GM18517 (cell line): ENCODE measurements at regions not wholly inside any gene's neighbourhood (a gene's known extent, or its start where the extent isn't known, plus 50 kb on each side); places are given as distances from the start of the nearest gene placed in this dataset.
"Not testable (repeated sequence)": the region's sequence is repeated elsewhere in the genome, so short reads cannot be mapped to it uniquely, and the experiment has no call there.

Source experiments
- ATAC-seq: cut with Tn5 transposase; IDR thresholded peaks from one replicate; pipeline ENCODE4 v1.9.1; 2021; ENCODE audit warnings: mild to moderate bottlenecking, moderate library complexity; ENCODE audit not compliant: unreplicated experiment

GRCh38 chr14:105921781-105922180, 395.4 kb downstream of the TMEM121 start:
- ATAC-seq = not testable (repeated sequence)

- ATAC-seq = not testable (repeated sequence)
Observed at GRCh38 chr14:105923520-105924191, 397.3 kb downstream of the TMEM121 start.

GRCh38 chr14:105924951-105925591, 398.7 kb downstream of the TMEM121 start:
- no peak for ATAC-seq

DNA sequence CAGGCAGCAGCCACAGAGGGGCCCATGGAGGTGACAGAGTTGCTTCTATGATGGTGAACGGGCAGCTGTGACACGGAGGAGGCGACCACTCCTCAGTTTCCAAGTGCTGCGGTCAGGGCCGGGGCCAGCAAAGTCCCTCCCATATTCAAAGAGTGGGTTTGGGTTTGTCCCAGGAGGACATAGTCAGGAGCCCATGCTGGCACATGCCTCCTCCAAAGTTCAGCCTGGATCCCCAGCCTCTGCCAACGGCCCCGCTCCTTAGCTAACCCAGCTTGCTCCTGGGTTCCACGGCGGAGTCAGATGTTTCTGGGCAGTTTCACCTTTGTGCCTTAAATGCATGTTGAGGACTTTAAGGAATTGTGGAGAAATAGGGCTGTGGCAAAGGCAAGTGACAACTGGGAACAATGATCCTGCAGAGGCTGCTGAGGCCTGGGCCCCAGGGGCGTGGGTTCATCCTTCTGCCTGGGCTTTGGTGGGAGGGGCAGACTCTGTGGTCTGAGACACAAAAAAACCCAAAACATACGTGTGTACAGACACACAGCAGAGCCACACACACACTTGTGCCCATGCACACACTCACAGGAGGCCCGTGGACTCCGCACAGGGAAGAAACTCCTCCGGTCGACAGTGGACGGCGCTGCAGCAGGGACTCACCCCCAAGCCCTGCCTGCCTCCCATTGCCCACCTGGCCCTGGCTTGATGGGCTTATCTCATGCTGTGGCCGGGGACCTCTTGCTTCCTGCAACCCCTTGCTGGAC, 399.4 kb downstream of the TMEM121 start:
- ATAC-seq = no peak

GRCh38 chr14:105926373-105927095, 400.2 kb downstream of the TMEM121 start:
- ATAC-seq = no peak

DNA sequence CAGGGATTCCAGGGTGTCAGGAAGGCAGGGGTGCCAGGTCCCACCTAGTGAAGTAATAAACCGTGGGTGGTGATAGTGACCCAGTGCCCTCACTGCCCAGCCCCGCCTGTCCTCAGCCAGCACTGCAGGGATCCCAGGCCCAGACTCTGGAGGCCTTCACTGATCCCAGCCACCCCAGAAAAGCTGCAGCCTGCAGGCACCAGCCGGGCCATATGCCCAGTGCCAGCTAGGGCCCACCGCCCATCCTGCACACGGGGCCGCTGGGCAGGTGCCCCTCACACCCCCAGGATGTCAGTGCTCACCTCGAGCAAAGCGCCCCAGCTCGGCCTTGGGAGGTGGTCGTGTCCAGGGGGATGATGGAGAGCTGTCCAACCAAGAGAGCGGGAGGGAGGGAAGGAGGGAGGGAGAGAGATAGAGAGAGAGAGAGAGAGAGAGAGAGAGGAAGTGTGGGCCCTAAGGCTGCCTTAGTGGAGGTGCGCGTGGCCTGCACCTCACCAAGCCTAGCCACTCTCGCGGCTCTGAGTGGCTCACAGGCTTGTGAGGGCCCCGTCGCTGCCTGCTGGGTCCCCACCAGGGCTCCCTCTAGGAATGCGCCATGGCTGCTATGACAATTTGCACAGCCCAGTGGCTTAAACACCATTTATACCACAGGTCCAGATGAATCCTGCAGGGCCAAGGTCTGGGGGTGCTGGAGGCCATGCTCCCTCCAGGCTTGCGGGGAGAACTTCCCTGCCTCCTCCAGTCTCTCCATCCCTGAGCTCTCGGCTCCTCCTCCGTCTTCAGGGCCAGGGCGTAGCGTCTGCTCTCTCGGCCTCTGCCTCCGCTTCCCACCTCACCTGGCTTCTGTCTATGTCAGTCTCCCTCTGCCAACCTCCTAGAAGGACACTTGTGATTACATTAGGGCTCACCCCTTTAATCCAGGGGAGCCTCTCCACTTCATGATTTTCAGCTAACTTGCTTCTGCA, 401.0 kb downstream of the TMEM121 start:
- ATAC-seq = no peak

DNA sequence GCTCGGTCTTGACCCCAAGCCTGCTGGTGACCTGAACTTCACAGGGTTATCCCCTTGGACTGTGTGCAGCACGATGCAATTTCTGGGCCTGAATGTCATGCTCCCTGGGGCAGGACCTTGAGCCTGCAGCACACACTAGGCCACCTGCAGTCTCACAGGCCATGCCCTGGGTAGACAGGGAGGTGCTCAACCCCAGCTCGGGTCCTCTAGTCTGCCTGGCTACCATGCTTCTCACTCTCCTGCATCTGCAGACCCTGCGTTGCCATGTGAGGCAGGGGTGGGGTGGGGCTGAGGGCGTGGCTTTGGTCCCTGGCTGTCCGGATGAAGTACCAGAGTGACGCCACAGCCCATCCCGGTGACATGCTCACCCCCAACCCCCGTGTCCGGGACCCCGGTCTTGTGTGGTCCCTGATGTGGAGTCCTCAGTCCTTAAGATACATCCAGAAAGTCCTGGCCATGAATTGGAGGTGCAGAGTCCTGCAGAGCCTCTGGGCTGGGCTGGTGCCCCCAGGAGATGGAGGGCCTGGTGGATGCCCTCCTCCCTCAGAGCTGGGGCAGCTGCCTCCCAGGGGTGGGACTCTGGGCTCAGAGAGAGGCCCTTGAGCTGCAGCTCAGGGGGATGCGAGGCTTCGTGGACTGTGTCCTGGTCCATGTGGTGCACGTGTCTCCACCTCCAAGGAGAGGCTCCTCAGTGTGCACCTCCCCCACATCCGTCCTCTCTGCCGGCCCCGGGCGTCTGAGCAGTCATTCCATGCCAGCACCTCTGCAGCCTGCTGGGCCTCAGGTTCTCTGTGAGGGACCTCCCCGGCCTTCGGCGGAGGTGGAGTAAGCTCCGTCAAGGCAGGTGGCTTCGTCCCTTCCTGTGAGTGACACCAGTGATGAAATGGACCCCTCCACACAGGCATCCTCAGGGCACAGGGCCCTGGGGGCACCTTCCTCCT, 402.1 kb downstream of the TMEM121 start:
- not testable (repeated sequence) for ATAC-seq

GRCh38 chr14:105929327-105930081, 403.1 kb downstream of the TMEM121 start:
- ATAC-seq = no peak

GRCh38 chr14:105930572-105930971, 404.2 kb downstream of the TMEM121 start:
- no peak for ATAC-seq

- ATAC-seq = no peak
Observed at GRCh38 chr14:105931808-105932483, 405.6 kb downstream of the TMEM121 start.

DNA sequence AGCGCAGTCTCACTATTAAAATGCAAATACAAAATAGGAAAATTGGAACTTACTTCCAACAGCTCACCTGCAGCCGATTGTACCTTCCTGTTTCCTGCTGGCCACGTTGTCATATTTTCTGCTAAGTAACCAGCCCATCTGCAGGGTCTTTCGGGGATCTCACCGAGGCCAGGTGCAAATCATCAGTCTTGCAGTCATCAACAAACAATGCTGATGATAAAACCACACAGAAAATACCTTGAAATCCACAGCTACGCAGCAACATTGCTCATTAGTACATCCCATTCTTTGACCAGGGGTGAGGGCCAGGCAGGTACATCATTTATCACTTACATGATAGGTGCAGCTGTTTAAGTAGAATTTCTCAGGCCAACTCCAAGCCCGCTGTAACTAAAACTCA, 406.9 kb downstream of the TMEM121 start:
- ATAC-seq = no peak

DNA sequence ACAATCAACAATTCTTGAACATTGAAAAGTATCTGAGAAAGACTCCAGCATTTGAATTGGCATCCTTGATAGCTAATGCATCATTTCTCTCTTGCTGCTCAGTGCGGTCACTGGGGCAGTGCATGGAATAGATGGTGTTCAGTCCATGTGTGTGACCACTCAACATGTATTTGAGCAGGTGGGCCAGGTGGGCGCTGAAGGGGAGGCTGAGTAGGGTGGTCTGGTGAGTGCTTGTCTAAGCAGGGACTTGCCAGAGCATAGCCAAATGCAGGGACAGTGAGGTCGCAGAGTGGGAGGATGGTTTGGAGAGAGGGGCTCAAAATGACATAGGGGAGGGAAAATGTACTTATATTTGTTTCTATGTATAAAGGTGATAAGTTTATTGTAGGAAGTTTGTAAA, 409.0 kb downstream of the TMEM121 start:
- no peak for ATAC-seq

DNA sequence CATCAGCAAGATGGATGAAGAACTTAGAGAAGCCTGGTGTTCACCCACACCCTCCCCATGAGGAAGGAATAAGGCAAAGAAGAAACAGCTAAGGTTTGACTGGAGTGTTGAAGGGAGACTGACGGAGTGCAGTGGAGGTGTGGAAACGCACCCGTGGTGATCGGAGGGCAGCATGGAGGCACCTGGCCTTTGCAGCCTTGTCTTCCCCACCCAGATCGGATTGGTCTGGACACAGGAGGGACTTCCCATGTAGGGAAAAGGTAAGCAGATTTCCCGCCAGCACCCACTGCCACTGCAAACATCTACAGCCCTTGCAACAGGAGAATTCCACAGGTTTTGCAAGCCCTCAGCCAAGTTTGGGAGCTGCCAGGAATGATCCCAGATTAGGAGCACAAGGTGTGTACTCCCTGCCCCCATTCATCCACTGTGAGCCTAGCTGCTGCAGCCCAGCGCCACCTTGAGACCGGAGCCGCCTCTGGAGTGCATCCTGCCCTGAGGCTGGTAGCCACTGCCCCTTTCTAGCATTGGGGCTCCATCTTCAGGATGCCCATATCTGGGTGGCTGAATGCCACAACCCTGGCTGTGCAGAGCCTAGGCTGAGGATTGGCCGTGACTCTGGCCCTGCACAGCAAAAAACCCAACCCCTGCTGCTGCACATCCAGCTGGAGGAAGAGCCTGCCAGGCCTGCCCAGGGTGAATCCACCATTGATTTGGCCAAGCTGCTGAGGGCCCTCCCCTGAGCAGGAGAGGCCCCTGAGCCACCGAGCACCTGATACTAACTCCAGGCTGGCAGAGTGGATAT, 411.1 kb downstream of the TMEM121 start:
- no peak for ATAC-seq

DNA sequence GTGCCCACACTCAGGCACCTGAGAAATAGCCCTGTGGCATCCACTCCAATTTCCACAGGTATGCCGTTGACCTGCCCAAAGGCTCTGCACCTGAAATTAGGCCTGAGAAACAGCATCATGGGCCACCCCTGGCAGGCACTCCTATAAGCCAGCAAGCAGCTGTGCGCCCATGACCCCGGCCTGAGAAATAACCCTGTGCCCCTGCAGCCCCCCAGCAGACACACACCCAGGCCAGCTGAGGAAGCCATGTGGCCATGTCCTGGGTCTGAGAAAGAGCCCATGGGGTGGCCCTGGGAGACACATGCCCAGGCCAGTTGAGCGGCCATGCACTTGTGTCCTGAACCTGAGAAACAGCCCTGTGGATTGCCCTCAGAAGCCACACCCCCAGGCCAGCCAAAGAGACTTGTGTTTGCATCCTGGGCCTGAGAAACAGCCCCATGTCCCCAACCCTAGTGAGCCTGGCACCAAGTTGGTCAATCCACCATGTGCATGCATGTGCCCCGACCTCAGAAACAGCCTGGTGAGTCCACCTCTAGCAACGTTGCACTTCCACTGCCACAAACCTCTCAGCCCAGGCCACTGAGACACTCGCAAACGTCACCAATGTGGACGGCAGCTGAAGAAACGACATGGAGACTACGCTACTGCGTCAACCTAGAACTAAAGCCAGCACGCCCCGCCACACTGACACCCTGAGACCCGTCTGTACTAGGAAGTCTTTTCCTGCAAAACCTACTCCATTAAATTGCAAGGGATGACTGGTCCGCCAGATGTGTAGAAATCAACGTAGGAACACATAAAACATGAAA, 411.9 kb downstream of the TMEM121 start:
- no peak for ATAC-seq

GRCh38 chr14:105938959-105939358, 412.6 kb downstream of the TMEM121 start:
- no peak for ATAC-seq
